WTC11 (cell line): ENCODE measurements at regions not wholly inside any gene's neighbourhood (a gene's known extent, or its start where the extent isn't known, plus 50 kb on each side); places are given as distances from the start of the nearest gene placed in this dataset.

Experiments used
- ATAC-seq: fragments of 200-7000 bp; cut with Tn5 transposase; 2 replicates; pipeline ENCODE4 v1.10.0; 2021; ENCODE audit warnings: mild to moderate bottlenecking, moderate library complexity
- CTCF ChIA-PET: fragments of 300-600 bp; sonication (Branson Sonifier 250); formaldehyde crosslinking; loops from one replicate; lab custom pipeline; 2021; ENCODE audit warnings: antibody characterized with exemption; lab: Charles Lee
- POLR2A ChIA-PET: fragments of 350-600 bp; sonication (Branson Sonifier 250); formaldehyde crosslinking; loops from one replicate; lab custom pipeline; 2021; ENCODE audit warnings: antibody characterized with exemption; lab: Charles Lee
- DNase-seq: peaks from one replicate; pipeline ENCODE4 v3.0.0; 2021; ENCODE audit warnings: low spot score
- H3K27ac Mint-ChIP-seq: 2 replicates; pipeline ENCODE4 v1.8.0; 2021; ENCODE audit warnings: mixed read lengths
- H3K27me3 Mint-ChIP-seq: 2 replicates; pipeline ENCODE4 v1.8.0; 2021; ENCODE audit warnings: low read depth, mild to moderate bottlenecking, moderate library complexity, mixed read lengths
- H3K36me3 Mint-ChIP-seq: 2 replicates; pipeline ENCODE4 v1.8.0; 2021; ENCODE audit warnings: mixed read lengths
- H3K4me1 Mint-ChIP-seq: 2 replicates; pipeline ENCODE4 v1.8.0; 2022; ENCODE audit warnings: mixed read lengths
- H3K4me3 Mint-ChIP-seq: 2 replicates; pipeline ENCODE4 v1.8.0; 2021; ENCODE audit warnings: mild to moderate bottlenecking, moderate library complexity, mixed read lengths
- H3K9me3 Mint-ChIP-seq: 2 replicates; pipeline ENCODE4 v1.8.0; 2021; ENCODE audit warnings: mixed read lengths
- ARID4B ChIP-seq: sonication (generic); formaldehyde crosslinking; IDR thresholded peaks from 2 replicates; pipeline ENCODE4 v1.8.0; 2023; ENCODE audit warnings: missing genetic modification reagents, mild to moderate bottlenecking, borderline replicate concordance
- CTCF ChIP-seq: fragments of 200-600 bp; IDR thresholded peaks from 2 replicates; pipeline ENCODE4 v1.8.0; 2022; ENCODE audit warnings: antibody characterized with exemption
- ELF4 ChIP-seq: sonication (generic); formaldehyde crosslinking; IDR thresholded peaks from 2 replicates; pipeline ENCODE4 v1.8.1; 2022; ENCODE audit warnings: low read depth, mild to moderate bottlenecking, moderate library complexity, missing genetic modification reagents
- FOXP1 ChIP-seq: sonication (generic); formaldehyde crosslinking; IDR thresholded peaks from 2 replicates; pipeline ENCODE4 v1.8.0; 2022; ENCODE audit warnings: missing genetic modification reagents, mild to moderate bottlenecking, moderate library complexity, borderline replicate concordance
- JAZF1 ChIP-seq: fragments of 250-450 bp; sonication (Bioruptor Pico); IDR thresholded peaks from 2 replicates; pipeline ENCODE4 v1.9.0; 2021; ENCODE audit warnings: moderate library complexity, mild to moderate bottlenecking, inconsistent platforms
- KAT7 ChIP-seq: sonication (generic); formaldehyde crosslinking; IDR thresholded peaks from 2 replicates; pipeline ENCODE4 v1.8.1; 2023; ENCODE audit warnings: missing genetic modification reagents, mild to moderate bottlenecking, borderline replicate concordance
- MAX ChIP-seq: sonication (generic); formaldehyde crosslinking; IDR thresholded peaks from 2 replicates; pipeline ENCODE4 v1.8.0; 2022; ENCODE audit warnings: mild to moderate bottlenecking, missing genetic modification reagents
- MXD4 ChIP-seq: fragments of 250-450 bp; sonication (Bioruptor Pico); IDR thresholded peaks from 2 replicates; pipeline ENCODE4 v1.8.0; 2021; ENCODE audit warnings: mild to moderate bottlenecking, moderate library complexity, borderline replicate concordance
- OVOL2 ChIP-seq: fragments of 250-450 bp; sonication (Bioruptor Pico); IDR thresholded peaks from 2 replicates; pipeline ENCODE4 v1.9.0; 2021; ENCODE audit warnings: mild to moderate bottlenecking, borderline replicate concordance
- RORB ChIP-seq: fragments of 250-450 bp; sonication (Bioruptor Pico); IDR thresholded peaks from 2 replicates; pipeline ENCODE4 v1.9.0; 2021; ENCODE audit warnings: mild to moderate bottlenecking
- SOX15 ChIP-seq: fragments of 250-450 bp; sonication (Bioruptor Pico); IDR thresholded peaks from 2 replicates; pipeline ENCODE4 v1.9.0; 2021; ENCODE audit warnings: mild to moderate bottlenecking
- TCF7 ChIP-seq: sonication (generic); formaldehyde crosslinking; IDR thresholded peaks from 2 replicates; pipeline ENCODE4 v1.8.0; 2022; ENCODE audit warnings: mild to moderate bottlenecking, low read depth, missing genetic modification reagents, moderate library complexity
- ZBTB21 ChIP-seq: sonication (generic); formaldehyde crosslinking; IDR thresholded peaks from 2 replicates; pipeline ENCODE4 v1.8.1; 2023; ENCODE audit warnings: mild to moderate bottlenecking, missing genetic modification reagents, borderline replicate concordance
- ZMAT4 ChIP-seq: fragments of 250-450 bp; sonication (Bioruptor Pico); IDR thresholded peaks from 2 replicates; pipeline ENCODE4 v1.9.0; 2021; ENCODE audit warnings: mild to moderate bottlenecking
- TF ChIP-seq, protein P1 (sequence below): sonication (generic); formaldehyde crosslinking; IDR thresholded peaks from 2 replicates; pipeline ENCODE4 v1.8.1; 2023; ENCODE audit warnings: mild to moderate bottlenecking, missing genetic modification reagents
- TF ChIP-seq, protein P2 (sequence below): sonication (generic); formaldehyde crosslinking; IDR thresholded peaks from 2 replicates; pipeline ENCODE4 v1.8.0; 2023; ENCODE audit warnings: mild to moderate bottlenecking, missing genetic modification reagents

GRCh38 chr14:100668352-100668751 lies 58.3 kb upstream of the DLK1 start (continued):
- no peak for TF ChIP-seq SOX15 (CRISPR knock-in tag)
- TF ChIP-seq CTCF: no peak
- no peak for TF ChIP-seq TCF7 (CRISPR knock-in tag)
- TF ChIP-seq, protein P1, sequence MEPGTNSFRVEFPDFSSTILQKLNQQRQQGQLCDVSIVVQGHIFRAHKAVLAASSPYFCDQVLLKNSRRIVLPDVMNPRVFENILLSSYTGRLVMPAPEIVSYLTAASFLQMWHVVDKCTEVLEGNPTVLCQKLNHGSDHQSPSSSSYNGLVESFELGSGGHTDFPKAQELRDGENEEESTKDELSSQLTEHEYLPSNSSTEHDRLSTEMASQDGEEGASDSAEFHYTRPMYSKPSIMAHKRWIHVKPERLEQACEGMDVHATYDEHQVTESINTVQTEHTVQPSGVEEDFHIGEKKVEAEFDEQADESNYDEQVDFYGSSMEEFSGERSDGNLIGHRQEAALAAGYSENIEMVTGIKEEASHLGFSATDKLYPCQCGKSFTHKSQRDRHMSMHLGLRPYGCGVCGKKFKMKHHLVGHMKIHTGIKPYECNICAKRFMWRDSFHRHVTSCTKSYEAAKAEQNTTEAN (CRISPR knock-in tag): no peak
- no peak for TF ChIP-seq KAT7 (CRISPR knock-in tag)
- TF ChIP-seq ELF4: no peak
- TF ChIP-seq RORB (CRISPR knock-in tag): no peak

DNA sequence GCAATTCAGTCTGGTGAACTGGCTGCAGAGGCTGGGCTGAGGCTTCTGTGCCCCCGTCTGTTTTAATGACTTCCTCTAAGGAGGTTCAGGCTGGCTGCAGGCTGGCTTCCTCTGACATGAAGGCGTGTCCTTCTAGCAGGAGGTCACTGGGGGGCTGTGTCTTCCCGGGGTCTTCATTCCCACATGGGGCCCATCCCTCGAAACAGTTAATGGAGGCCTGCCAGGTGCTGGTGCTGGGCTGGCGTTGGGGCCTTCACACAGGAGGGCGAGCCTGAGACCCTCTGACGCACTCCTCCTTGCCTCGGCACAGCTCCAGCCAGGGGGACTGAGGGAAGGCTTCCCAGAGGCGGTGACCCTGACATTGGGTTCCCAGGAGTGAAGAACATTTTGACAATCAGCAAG lies 57.7 kb upstream of the DLK1 start:
- ChIA-PET POLR2A (no interaction called here), CTCF (interaction anchor here (0.6 kb wide), 1 partner anchor 230 kb away, joined by 3 read pairs; no protein-coding TSS in a partner anchor)
- Mint-ChIP-seq H3K4me3 (no peak overlapping the region), H3K27ac (no peak overlapping the region), H3K27me3 (peaks cover 21% of the 10 kb centered on the region), H3K36me3 (no peaks in the 10 kb centered on the region), H3K4me1 (peaks cover 24% of the 10 kb centered on the region)
- no peak for DNase-seq
- TF ChIP-seq MAX (CRISPR knock-in tag): no peak
- TF ChIP-seq TCF7 (CRISPR knock-in tag): no peak
- no peak for TF ChIP-seq OVOL2 (CRISPR knock-in tag)
- no peak for TF ChIP-seq FOXP1 (CRISPR knock-in tag)
- TF ChIP-seq, protein P2, sequence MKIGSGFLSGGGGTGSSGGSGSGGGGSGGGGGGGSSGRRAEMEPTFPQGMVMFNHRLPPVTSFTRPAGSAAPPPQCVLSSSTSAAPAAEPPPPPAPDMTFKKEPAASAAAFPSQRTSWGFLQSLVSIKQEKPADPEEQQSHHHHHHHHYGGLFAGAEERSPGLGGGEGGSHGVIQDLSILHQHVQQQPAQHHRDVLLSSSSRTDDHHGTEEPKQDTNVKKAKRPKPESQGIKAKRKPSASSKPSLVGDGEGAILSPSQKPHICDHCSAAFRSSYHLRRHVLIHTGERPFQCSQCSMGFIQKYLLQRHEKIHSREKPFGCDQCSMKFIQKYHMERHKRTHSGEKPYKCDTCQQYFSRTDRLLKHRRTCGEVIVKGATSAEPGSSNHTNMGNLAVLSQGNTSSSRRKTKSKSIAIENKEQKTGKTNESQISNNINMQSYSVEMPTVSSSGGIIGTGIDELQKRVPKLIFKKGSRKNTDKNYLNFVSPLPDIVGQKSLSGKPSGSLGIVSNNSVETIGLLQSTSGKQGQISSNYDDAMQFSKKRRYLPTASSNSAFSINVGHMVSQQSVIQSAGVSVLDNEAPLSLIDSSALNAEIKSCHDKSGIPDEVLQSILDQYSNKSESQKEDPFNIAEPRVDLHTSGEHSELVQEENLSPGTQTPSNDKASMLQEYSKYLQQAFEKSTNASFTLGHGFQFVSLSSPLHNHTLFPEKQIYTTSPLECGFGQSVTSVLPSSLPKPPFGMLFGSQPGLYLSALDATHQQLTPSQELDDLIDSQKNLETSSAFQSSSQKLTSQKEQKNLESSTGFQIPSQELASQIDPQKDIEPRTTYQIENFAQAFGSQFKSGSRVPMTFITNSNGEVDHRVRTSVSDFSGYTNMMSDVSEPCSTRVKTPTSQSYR (CRISPR knock-in tag): no peak
- no peak for TF ChIP-seq MXD4 (CRISPR knock-in tag)
- no peak for TF ChIP-seq ZBTB21
- no peak for TF ChIP-seq ARID4B (CRISPR knock-in tag)
- no peak for TF ChIP-seq ZMAT4
- no peak for TF ChIP-seq JAZF1 (CRISPR knock-in tag)
- TF ChIP-seq, all 79 proteins: peak for 0
- no peak for ATAC-seq
- H3K9me3 Mint-ChIP-seq: no peaks in the 10 kb centered on the region
